HG03139 (cell line): ENCODE measurements at regions not wholly inside any gene's neighbourhood (a gene's known extent, or its start where the extent isn't known, plus 50 kb on each side); places are given as distances from the start of the nearest gene placed in this dataset.
"Not testable (repeated sequence)": the region's sequence is repeated elsewhere in the genome, so short reads cannot be mapped to it uniquely, and the experiment has no call there.

ENCODE experiments used
- ATAC-seq: cut with Tn5 transposase; IDR thresholded peaks from one replicate; pipeline ENCODE4 v1.9.1; 2021; ENCODE audit not compliant: unreplicated experiment

DNA sequence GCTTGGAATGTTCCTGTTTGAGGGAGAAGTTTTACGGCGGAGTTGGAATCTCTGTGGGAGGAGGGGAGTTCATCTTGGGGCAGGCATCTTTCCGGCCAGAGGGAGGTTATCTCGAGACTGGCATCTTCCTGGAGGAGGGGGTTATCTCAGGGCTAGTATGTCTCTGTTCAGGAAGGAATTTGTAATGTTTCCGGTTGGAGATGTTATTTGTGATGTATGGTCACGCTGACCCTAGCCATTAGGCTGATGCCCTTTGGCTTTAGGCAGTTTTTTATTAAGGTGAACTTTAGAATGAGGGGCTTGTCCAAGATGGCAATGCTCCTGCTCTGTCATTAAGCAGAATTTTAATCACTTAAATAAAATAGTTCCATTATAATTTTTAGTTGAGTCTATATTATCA is 449.7 kb downstream of the PCDH10 start:
- ATAC-seq = no peak

DNA sequence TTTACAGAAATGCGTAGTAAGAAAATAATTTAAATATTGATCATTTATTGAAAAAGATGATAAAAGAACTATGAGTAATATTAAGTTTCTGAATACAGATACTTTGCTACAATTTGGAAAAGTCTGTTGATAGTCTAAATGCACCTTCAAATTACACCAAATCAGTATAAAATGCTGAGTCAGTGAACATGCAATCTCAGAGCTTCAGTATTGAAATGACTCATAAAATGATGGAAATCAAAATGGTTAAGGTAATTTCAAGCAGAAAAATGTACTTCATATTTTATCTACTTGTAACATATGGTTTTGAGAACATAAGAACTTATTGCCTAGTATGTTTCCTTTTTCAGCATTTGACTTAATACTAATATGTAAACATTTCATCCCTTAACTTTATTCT is 448.2 kb downstream of the PCDH10 start:
- no peak for ATAC-seq

GRCh38 chr4:133596459-133596858 is 447.4 kb downstream of the PCDH10 start:
- no peak for ATAC-seq

DNA sequence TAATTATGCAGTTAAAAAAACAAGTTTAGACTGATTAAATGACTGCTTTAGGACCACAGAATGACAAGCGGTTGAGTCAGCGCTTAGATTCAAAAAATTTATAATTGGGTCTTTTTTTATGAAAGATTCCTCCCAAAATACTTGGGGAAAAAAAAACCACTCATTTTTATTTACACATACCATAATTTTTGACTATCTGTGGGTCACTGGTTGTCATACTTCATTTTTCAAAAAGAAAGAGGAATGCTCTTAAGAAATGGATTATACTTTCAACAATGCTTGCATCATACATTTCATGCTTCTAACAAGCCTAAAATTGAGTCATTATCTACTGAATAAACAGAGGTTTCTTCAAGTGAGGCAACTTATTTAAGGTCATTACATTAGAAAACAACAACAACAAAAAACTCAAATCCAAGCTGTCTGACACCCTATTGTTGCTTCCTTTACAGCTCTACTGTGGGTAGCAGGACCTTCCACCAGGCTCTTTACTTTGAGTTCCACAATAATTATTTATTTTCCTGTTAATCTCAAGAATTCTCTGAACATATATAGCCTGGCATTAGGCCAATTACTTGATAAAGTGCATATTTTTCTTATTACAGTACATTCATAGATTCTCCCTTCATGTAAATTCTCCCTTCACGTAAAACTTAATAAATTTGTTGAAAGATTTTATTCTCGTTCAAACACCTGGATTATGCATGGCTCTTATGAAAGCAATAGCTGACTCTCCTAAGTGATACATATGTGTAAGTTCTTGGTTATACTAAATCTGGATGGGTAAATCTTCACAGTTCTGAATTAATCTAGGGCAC is 445.5 kb downstream of the PCDH10 start:
- no peak for ATAC-seq

GRCh38 chr4:133593764-133594163 is 444.7 kb downstream of the PCDH10 start:
- no peak for ATAC-seq

DNA sequence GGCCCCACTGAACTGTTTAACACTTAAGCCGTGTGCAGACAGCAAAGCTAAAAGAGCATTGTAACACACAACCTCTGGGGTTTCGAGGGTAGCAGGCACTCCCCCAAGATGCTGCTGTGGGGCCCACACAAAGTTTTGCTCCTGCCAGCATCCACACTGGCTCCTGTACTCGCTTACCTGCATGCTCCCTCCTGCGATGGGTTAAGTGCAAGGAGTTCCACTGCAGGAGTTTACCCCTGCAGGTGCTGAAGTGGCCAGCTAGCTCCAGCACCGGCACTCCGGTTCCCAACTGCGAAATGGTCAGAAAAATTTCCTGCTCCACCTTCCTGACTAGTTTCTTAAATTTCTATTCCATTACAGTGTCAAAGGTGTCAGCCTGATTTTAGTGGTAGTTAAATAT is 443.5 kb downstream of the PCDH10 start:
- ATAC-seq = no peak

GRCh38 chr4:133592106-133592505 is 443.0 kb downstream of the PCDH10 start:
- no peak for ATAC-seq

- ATAC-seq = no peak
Measured at GRCh38 chr4:133588306-133588705, 439.2 kb downstream of the PCDH10 start.

- ATAC-seq = no peak
Measured at GRCh38 chr4:133585323-133585722, 436.2 kb downstream of the PCDH10 start.

DNA sequence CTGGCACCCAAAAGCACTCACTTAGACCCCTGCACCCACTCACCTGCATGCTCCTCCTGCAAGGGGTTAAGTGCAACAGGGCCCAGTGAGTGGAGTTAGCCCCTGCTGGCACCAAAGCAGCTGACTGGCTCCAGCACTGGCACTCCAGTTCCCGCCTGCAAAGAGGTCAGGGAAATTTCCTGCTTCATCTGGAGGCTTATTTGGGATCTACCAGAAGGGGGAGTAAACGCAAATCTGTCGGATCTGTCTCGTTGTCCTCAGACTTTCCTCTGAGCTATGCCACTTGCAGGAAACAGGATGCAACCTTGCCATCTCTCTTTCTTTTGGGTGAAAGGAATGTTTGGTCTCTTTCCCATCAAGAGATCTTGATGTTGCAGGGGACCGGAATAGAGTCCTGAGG is 435.6 kb downstream of the PCDH10 start:
- ATAC-seq = no peak

- ATAC-seq = no peak
Measured at GRCh38 chr4:133581996-133582619, 433.0 kb downstream of the PCDH10 start.

- ATAC-seq = no peak
Measured at GRCh38 chr4:133574248-133574647, 425.2 kb downstream of the PCDH10 start.

GRCh38 chr4:133565379-133565778 is 416.3 kb downstream of the PCDH10 start:
- ATAC-seq = no peak

- ATAC-seq = no peak
Measured at GRCh38 chr4:133559987-133560386, 410.9 kb downstream of the PCDH10 start.

DNA sequence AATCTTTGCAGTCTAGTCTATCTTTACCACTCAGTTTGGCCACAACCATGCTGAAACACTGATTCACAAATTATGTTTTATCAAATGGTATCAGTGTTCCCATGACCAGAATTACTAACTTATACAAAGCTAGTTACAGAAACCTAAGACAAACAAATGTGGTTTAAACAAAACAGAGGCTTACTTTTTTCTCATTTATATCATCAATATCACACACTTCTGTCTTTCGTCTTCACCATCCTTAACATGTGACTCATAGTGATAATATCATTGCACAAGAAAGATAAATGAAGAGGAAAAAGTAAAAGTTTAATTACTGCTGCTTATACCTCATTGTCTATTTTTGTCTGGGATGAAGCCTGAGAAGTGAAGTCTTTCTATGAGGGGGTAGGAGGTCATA is 406.6 kb downstream of the PCDH10 start:
- ATAC-seq = no peak

DNA sequence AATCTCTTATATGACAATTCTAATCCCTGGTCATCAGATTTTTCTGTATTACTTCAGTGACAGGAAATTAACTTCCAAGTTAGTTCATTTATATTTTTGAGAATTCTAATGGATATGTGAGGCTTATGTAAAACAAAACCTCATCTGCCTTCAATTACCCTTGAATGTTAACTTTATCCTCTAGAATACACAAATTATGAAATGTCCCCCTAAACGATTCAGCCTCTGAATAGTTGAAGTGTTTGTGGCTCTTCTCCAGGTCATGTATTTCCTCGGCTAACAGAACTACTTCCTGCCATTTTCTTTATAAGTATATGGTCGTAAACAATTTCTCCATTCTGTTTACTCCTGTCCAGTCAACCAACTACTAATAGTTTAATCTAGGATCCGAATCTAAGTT is 401.3 kb downstream of the PCDH10 start:
- ATAC-seq = no peak

- ATAC-seq = no peak
Measured at GRCh38 chr4:133544097-133544496, 395.0 kb downstream of the PCDH10 start.

- no peak for ATAC-seq
Measured at GRCh38 chr4:133537780-133538281, 388.7 kb downstream of the PCDH10 start.

GRCh38 chr4:133534224-133534623 is 385.1 kb downstream of the PCDH10 start:
- ATAC-seq = not testable (repeated sequence)

DNA sequence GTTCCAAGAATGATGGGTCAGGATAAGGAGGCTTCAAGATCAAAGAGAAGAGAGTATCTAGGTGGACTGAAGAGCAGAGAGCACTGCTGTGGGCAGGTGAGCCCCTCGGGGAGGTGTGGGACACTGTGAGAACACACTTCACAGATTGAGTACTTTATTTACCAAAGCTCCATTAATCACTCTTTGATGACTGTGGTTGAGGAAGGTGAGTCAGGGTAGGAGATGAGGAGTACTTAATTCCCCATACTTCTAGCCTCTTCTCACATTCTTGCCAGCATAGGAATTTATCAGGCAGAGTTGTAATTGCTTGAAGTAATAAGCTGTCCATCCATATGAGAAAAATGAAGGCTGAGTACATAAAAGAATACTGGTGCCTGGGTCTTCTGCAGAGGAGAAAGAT is 375.3 kb downstream of the PCDH10 start:
- ATAC-seq = no peak

DNA sequence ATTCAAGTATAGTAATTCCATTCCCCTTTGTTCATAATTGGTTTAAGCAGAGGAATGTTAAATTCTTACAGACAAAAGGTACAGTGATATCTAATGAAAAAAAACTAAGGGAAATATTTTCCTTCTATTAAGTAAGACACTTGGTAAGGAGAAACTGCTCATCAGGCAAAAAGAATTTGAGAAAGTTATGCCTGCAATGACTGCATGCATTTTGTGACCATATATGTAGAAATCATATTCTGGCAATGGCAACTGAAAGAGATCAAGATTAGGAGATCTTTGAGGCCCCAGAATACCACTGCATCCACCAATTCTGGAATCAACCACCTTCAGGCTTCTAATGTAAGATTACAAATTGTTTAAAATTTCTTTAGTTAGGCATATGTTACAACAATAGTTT is 364.8 kb downstream of the PCDH10 start:
- ATAC-seq = no peak

DNA sequence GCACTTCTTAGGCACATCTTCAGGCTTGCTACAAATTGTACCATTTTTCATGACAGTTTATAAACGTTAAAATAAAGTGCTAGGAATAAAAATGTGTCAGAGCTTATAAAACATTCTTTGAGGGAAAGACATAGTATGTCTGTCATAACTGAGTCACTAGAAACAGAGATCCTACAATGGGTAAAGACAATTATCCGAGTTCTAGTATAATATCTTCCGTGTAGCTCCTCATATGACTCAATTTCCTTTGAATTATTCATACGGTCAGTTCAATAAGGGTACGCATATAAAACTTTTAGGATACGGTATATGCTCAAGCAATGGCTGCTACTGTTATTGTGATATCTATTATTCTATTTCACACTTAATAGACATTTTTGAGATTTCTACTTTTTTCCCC is 349.1 kb downstream of the PCDH10 start:
- no peak for ATAC-seq
